Neural cell (in vitro differentiated cells): ENCODE measurements at regions not wholly inside any gene's neighbourhood (a gene's known extent, or its start where the extent isn't known, plus 50 kb on each side); places are given as distances from the start of the nearest gene placed in this dataset.

Source experiments
- H2AFZ ChIP-seq: fragments of 200-600, 300-800 bp; sonication (generic), shearing (Covaris generic); 2 replicates; pipeline ENCODE4 v1.6.0; 2014; ENCODE audit warnings: low read depth, mild to moderate bottlenecking, antibody characterized with exemption, low read length, moderate library complexity
- H3F3A ChIP-seq: fragments of 200-600 bp; shearing (Covaris generic); 2 replicates; pipeline ENCODE4 v1.6.1; 2016; ENCODE audit warnings: mild to moderate bottlenecking, moderate library complexity, mixed read lengths, antibody characterized with exemption, low read length; ENCODE audit not compliant: insufficient read depth, poor library complexity, severe bottlenecking
- H3K27ac ChIP-seq: fragments of 200-600, 300-800 bp; sonication (generic), shearing (Covaris generic); 2 replicates; pipeline ENCODE4 v1.5.1; 2014; ENCODE audit warnings: mild to moderate bottlenecking, low read length, moderate library complexity
- H3K27me3 ChIP-seq: fragments of 300-800, 200-600 bp; sonication (generic), shearing (Covaris generic); 2 replicates; pipeline ENCODE4 v1.6.0; 2014; ENCODE audit warnings: mild to moderate bottlenecking, low read depth, low read length, moderate library complexity; ENCODE audit not compliant: insufficient read depth
- H3K36me3 ChIP-seq: fragments of 300-800, 200-600 bp; sonication (generic), shearing (Covaris generic); 2 replicates; pipeline ENCODE4 v1.5.1; 2014; ENCODE audit warnings: mild to moderate bottlenecking, antibody characterized with exemption, low read length, moderate library complexity; ENCODE audit not compliant: insufficient read depth
- H3K4me2 ChIP-seq: fragments of 300-800, 200-600 bp; sonication (generic), shearing (Covaris generic); 2 replicates; pipeline ENCODE4 v1.6.0; 2014; ENCODE audit warnings: mild to moderate bottlenecking, low read length
- H3K4me3 ChIP-seq: fragments of 300-800, 200-600 bp; sonication (generic), shearing (Covaris generic); 2 replicates; pipeline ENCODE4 v1.5.1; 2014; ENCODE audit warnings: mild to moderate bottlenecking, low read length, moderate library complexity
- H3K79me2 ChIP-seq: fragments of 200-600 bp; shearing (Covaris generic); replicated peaks from 2 replicates; pipeline ENCODE4 v1.6.0; 2014; ENCODE audit warnings: mild to moderate bottlenecking, low read length, moderate library complexity; ENCODE audit not compliant: insufficient read depth
- H3K9ac ChIP-seq: fragments of 300-800, 200-600 bp; sonication (generic), shearing (Covaris generic); 2 replicates; pipeline ENCODE4 v1.6.1; 2016; ENCODE audit warnings: mild to moderate bottlenecking, low read length, mixed read lengths
- H3K9me2 ChIP-seq: fragments of 200-600 bp; shearing (Covaris generic); 2 replicates; pipeline ENCODE4 v1.6.1; 2016; ENCODE audit warnings: mild to moderate bottlenecking, low read length, mixed read lengths; ENCODE audit not compliant: insufficient read depth
- H3K9me3 ChIP-seq: fragments of 200-600, 300-800 bp; sonication (generic), shearing (Covaris generic); 2 replicates; pipeline ENCODE4 v1.6.1; 2016; ENCODE audit warnings: mild to moderate bottlenecking, mixed run types, low read length, moderate library complexity, mixed read lengths
- H4K20me1 ChIP-seq: fragments of 200-600 bp; shearing (Covaris generic); 2 replicates; pipeline ENCODE4 v1.6.1; 2016; ENCODE audit warnings: mild to moderate bottlenecking, mixed run types; ENCODE audit not compliant: insufficient read depth
- EP300 ChIP-seq: fragments of 450-650 bp; conservative IDR thresholded peaks from 2 replicates; pipeline ENCODE4 v1.6.1; 2014; ENCODE audit warnings: antibody characterized with exemption, mild to moderate bottlenecking, moderate library complexity; ENCODE audit not compliant: poor library complexity, severe bottlenecking
- EZH2 ChIP-seq: fragments of 200-600, 300-800 bp; shearing (Covaris generic), sonication (generic); IDR thresholded peaks from 2 replicates; pipeline ENCODE4 v1.6.1; 2014; ENCODE audit warnings: antibody characterized with exemption, low read length, borderline replicate concordance, mild to moderate bottlenecking; ENCODE audit not compliant: insufficient read depth, poor library complexity, severe bottlenecking
- POLR2AphosphoS5 ChIP-seq: IDR thresholded peaks from 2 replicates; pipeline ENCODE4 v1.6.1; 2012
- SMC3 ChIP-seq: fragments of 450-650 bp; conservative IDR thresholded peaks from 2 replicates; pipeline ENCODE4 v1.6.1; 2014; ENCODE audit warnings: antibody characterized with exemption, mild to moderate bottlenecking, moderate library complexity; ENCODE audit not compliant: poor library complexity
- TAF1 ChIP-seq: IDR thresholded peaks from 2 replicates; pipeline ENCODE4 v1.6.1; 2012; ENCODE audit warnings: low read depth
- TF ChIP-seq, protein P1 (sequence below): IDR thresholded peaks from 2 replicates; pipeline ENCODE4 v1.6.1; 2012; ENCODE audit warnings: borderline replicate concordance

DNA sequence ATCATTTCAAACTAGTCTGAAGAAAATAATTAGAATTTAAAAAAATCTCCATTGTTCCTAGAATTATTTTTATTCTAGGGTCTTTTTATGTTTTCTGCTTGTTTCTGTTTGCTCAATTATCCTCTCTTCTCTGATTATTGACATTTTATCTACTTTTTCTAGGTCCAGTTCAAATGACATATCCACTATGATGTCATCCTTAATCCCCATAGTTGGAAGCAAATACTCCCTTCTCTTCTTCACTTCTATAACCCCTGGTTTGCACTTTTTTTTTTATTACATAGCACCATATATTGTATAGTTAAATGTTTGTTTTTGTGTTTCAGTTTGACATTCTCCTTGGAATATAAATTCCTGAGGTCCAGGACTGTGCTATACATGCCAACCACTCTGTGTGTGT lies 82.6 kb downstream of the CT47B1 start:
- H3K4me3 ChIP-seq: no peak overlapping the region
- H3K27ac ChIP-seq: no peak overlapping the region
- H3K4me2 ChIP-seq: no peak overlapping the region
- no peak overlapping the region for H3K9ac ChIP-seq
- no peak overlapping the region for H2AFZ ChIP-seq
- TF ChIP-seq EZH2: no peak
- TF ChIP-seq SMC3: no peak
- H3K36me3 ChIP-seq: no peaks in the 10 kb centered on the region
- no peaks in the 10 kb centered on the region for H3K9me2 ChIP-seq
- H3K27me3 ChIP-seq: no peaks in the 10 kb centered on the region
- no peaks in the 10 kb centered on the region for H3K79me2 ChIP-seq
- H3K9me3 ChIP-seq: no peaks in the 10 kb centered on the region
- H4K20me1 ChIP-seq: no peaks in the 10 kb centered on the region
- H3F3A ChIP-seq: no peaks in the 10 kb centered on the region

DNA sequence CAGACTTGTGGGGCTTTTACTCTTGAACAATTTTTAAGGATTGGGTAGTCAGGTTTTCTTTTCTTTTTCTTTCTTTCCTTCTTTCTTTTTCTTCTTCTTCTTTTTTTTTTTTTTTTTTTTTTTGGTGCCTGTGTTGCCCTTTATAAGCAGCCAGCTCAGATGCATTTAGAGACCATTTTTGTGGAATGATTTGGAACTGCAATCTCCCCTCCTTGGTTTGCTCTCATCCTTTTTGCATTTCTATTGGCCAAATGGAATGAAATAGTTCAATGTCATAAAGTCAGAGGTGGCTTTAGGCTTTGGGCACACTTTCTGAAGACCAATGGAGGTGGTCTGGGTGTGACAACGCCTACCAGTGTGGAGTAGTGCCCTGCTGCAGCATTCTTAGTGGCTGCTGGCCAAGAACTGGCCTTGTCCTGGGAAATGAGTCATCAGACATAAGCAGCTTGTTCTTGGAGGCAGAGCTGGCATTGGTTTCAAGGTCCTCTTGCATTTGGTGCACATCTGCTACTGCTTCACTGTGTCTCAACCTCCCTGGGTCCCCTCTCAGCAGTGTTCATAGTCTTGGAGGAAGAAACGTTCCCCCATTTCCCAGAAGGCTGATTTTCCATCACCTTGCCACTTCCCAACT lies 84.5 kb downstream of the CT47B1 start:
- H4K20me1 ChIP-seq: no peaks in the 10 kb centered on the region
- H3K9ac ChIP-seq: no peak overlapping the region
- no peak for TF ChIP-seq POLR2AphosphoS5
- TF ChIP-seq TAF1: no peak
- TF ChIP-seq EZH2: no peak
- no peak overlapping the region for H2AFZ ChIP-seq
- H3K4me3 ChIP-seq: no peak overlapping the region
- no peaks in the 10 kb centered on the region for H3K79me2 ChIP-seq
- H3K27ac ChIP-seq: no peak overlapping the region
- no peaks in the 10 kb centered on the region for H3K27me3 ChIP-seq
- H3F3A ChIP-seq: no peaks in the 10 kb centered on the region
- no peaks in the 10 kb centered on the region for H3K9me3 ChIP-seq
- H3K4me2 ChIP-seq: no peak overlapping the region
- H3K36me3 ChIP-seq: no peaks in the 10 kb centered on the region
- no peaks in the 10 kb centered on the region for H3K9me2 ChIP-seq

DNA sequence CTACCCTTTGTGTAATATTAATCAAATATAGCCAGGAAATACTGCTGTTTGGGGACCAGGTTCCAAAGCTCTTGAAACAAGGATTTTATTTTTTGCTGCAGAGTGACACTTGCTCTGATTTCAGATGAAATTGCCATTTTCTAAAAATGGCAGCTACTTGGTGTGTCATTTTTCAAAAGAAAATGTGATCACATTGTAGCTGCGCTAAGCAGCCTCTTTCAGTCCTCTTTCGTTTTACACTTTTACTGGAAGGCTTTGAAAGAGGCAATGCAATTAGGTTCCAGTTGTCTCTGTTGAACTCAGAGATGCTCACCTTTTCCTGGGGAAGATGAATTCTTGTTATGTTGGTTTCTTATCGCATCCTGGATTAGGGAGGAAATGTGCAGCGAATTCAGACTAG lies 85.1 kb downstream of the CT47B1 start:
- Histone ChIP-seq H3K4me2 (no peak overlapping the region), H3K27me3 (no peaks in the 10 kb centered on the region), H3K27ac (no peak overlapping the region), H4K20me1 (no peaks in the 10 kb centered on the region), H3K36me3 (no peaks in the 10 kb centered on the region), H2AFZ (no peak overlapping the region), H3K9ac (no peak overlapping the region), H3F3A (no peaks in the 10 kb centered on the region), H3K79me2 (no peaks in the 10 kb centered on the region), H3K9me3 (no peaks in the 10 kb centered on the region), H3K4me3 (no peak overlapping the region), H3K9me2 (no peaks in the 10 kb centered on the region)
- TF ChIP-seq EZH2 (no peak), TAF1 (no peak), EP300 (no peak)
- TF ChIP-seq, protein P1, sequence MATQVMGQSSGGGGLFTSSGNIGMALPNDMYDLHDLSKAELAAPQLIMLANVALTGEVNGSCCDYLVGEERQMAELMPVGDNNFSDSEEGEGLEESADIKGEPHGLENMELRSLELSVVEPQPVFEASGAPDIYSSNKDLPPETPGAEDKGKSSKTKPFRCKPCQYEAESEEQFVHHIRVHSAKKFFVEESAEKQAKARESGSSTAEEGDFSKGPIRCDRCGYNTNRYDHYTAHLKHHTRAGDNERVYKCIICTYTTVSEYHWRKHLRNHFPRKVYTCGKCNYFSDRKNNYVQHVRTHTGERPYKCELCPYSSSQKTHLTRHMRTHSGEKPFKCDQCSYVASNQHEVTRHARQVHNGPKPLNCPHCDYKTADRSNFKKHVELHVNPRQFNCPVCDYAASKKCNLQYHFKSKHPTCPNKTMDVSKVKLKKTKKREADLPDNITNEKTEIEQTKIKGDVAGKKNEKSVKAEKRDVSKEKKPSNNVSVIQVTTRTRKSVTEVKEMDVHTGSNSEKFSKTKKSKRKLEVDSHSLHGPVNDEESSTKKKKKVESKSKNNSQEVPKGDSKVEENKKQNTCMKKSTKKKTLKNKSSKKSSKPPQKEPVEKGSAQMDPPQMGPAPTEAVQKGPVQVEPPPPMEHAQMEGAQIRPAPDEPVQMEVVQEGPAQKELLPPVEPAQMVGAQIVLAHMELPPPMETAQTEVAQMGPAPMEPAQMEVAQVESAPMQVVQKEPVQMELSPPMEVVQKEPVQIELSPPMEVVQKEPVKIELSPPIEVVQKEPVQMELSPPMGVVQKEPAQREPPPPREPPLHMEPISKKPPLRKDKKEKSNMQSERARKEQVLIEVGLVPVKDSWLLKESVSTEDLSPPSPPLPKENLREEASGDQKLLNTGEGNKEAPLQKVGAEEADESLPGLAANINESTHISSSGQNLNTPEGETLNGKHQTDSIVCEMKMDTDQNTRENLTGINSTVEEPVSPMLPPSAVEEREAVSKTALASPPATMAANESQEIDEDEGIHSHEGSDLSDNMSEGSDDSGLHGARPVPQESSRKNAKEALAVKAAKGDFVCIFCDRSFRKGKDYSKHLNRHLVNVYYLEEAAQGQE: no peak
